Right renal cortex interstitium (tissue), 3 donors: ENCODE measurements at regions not wholly inside any gene's neighbourhood (a gene's known extent, or its start where the extent isn't known, plus 50 kb on each side); places are given as distances from the start of the nearest gene placed in this dataset.

Experiments used
- DNase-seq, 3 donors: peaks; one replicate each; pipeline ENCODE4 v3.0.0-alpha.2; 2013; ENCODE audit warnings: low read depth in 3 of 3, low spot score in 2 of 3

DNA sequence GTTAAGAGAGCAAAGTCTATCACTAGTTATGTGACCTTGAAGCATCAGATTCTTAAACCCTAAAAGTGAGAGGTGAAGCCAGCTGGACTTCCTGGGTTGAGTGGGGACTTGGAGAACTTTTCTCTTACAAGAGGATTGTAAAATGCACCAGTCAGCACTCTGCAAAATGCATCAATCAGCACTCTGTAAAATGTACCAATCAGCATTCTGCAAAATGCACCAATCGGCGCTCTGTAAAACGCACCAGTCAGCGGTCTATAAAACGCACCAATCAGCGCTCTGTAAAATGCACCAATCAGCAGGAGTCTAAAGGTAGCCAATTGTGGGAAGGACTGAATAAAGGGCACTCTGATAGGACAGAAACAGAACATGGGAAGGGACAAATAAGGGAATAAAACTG, 291.6 kb upstream of the FAM98A start:
- no peak for DNase-seq

DNA sequence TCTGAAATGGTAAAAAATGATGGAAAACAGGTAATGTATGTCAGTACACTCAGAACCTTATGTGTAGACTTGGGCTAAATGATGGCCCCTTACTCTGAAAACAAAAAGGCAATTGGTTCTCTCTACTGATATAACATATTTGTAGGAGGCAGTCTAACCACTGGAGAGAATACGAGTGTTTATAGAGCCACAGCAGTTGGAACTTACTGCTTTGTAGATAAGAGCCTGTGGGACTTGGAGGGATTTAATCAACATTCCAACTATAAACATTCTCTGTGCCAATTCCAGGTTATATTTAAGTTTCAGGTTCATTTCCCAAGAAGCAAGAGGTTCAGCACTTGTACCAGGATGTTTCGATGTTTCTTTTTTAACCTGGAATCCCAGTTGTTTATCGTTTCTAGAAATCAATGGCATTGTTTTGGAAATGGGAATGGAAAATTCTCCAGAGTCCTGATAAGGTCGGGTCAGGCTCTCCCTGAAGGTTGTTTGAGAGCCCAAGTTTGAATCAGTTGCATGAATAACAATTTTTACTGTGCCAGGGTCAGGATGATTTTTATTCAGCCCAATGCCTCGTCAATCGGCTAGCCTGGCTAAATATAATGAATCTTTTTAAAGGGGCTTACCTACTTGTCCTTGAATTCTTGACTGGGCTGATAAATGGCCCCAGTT, 278.4 kb upstream of the FAM98A start:
- no peak for DNase-seq

DNA sequence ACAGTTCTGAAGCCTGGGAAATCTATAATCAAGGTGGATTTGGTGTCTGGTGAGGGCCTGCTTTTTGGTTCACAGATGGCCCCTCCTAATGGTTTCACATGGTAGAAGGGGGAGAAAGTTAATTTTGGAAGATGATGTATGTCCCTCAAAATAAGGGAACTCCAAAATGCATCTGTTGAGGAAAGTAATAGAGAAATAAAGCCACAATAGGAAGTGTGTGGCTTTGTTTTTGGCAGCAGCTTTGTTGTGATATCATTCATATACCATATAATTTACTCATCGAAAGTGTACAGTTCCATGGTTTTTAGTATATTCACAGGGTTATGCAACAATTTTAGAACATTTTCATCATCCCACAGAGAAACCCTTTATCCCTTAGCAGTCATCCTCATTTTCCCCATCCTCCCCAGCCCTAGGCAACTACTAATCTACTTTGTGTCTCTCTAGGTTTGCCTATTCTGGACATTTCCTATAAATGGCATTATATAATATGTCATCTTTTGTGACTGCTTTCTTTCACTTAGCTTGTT, 274.0 kb upstream of the FAM98A start:
- no peak for DNase-seq

DNA sequence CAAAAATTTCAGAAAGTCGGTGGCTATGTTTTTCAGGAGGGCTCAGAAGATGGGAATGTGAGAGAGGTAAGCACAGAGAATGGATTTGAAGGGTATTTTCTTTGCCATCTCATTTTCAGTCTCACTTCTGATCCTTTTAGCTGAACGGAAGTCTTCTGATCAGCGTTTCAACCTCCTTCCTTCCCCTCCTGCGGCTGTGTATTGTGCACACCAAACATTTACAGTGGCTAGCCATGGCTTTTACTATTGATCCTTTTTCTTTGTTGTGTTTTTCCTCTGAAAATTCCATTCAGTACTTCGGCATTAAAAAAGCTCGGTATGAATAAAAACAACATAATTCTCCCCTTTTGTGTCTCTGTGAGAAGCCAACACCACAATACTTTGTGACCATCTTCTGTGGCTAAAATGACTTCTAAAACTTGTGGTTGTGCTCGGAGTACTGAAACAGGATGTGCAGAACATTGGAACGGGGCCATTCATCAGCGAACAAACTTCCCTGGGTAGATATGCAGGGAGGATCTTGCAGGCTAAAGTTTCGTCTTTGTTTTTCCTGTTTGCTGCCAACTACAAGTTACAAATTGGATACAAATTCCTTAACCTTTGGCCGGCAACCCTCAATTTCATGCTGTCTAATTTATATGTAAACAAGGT, 260.8 kb upstream of the FAM98A start:
- no peak for DNase-seq

DNA sequence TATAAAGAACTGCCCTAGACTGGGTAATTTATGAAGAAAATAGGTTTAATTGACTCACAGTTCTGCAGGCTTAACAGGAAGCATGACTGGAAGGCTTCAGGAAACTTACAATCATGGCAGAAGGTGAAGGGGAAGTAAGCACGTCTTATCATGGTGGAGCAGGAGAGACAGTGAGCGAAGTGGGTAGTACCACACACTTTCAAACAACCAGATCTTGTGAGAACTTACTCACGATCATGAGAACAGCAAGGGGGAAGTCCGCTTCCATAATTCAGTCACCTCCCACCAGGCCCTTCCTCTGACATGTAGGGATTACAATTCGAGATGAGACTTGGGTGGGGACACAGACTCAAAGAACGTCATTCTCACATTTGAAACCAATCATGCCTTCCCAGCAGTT, 260.1 kb upstream of the FAM98A start:
- DNase-seq, result no peak

DNA sequence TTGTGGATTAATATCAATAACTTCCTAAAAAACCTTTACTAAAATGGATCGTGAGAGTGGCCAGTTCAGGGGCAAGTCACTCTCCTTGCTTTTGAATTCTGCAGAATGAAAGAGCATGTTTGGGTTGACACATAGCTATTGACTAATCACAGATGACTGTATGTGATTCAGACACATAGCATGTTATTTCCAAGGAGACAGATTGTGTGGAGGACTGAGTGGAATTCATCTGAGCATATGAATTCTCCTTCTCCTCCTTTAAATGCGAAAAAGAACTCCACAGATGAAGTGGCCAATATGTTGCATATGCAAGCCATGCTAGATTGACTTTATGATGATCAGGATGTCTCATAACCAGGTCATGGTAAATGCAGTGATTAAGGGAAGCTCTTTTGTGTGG, 249.4 kb upstream of the FAM98A start:
- no peak for DNase-seq

DNA sequence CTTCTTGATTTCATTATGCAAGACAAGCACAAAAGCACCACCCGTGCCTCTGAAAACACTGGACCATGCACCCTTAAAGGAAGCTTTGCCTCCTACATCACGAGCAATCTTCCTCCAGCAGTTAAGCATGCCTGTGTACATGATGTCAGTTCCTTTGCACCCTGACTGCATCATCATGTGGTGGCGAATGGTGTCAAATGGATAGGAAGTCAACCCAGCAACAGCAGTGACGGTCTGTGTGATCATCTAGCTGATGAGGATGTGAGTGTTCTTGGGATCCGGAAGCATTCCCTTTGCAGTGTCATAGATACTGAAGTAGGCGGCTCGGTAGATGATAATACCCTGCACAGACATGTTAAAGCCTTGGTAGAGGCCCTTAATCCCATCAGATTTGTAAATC, 240.7 kb upstream of the FAM98A start:
- DNase-seq, result no peak

DNA sequence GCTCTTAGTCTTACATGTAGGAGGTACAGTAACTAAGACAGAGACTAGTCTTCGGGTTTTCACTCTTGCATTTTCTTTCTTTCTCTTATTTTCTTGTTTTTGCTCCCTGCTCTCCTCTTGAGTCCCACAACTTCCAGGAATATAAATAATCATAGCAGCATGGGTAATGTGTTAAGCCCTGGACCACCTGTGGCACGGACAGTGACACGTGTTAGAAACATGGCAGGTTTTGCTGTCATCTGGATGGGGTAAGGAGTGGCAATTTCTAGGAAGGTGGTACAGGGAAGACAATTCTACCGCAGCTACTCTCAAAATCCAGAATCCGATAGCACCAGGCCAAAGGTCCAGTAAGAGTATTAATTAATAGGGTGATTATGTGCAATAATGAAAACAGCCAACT, 237.5 kb upstream of the FAM98A start:
- no peak for DNase-seq

DNA sequence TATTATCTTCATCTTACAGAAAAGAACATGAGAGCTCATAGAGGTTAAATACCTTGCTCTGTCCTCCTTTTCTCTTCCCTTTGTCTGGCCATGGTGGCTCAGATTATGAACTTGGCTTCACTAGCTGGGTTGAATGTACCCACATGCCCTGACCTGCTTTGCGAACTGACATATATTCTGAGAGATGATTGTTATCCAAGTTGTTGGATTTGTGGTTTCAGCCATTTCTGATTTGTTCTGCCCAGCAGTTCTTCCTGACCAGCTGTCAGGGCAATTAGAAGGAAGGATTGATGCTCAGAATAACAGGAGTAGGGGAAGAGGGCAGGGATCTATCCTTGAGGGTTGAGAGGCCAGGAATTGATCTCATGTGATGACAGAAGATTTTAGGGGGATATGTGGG, 236.8 kb upstream of the FAM98A start:
- DNase-seq, result no peak

DNA sequence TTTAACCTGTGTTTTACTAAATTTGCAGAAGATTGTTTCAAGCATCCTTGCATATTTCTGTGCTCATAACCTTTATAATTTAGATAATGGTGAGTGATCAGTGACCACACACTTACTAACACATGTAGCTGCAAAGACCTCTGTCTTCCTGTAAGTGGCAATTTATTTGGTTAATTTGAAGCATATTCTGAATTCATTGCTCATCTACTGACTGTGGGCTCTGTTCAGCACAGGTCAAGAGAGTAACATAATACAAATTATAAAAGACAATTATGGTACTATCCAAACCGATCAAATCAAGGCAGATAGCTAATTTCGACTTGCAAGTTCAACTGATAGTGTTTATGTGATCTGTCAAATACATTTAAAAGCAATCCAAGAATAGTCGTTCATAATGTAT, 223.9 kb upstream of the FAM98A start:
- no peak for DNase-seq

DNA sequence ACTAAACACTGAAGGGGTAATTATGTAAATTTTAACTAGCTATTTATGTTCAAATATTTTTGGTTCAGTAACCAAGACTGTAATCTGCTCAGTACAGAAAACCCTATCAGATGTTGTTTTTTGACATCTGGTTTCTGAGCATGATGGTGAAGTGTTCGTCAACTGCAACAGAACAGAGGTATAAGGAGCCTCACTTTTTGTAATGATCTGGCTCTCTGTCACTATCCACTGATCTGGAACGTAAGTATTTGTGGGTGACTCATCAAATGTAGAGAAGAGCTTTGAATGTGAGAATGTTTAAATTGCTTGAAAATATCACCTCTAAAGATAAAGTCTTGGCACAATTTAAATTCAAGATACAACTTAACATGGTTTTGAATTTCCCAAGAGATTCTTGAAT, 213.6 kb upstream of the FAM98A start:
- no peak for DNase-seq

DNA sequence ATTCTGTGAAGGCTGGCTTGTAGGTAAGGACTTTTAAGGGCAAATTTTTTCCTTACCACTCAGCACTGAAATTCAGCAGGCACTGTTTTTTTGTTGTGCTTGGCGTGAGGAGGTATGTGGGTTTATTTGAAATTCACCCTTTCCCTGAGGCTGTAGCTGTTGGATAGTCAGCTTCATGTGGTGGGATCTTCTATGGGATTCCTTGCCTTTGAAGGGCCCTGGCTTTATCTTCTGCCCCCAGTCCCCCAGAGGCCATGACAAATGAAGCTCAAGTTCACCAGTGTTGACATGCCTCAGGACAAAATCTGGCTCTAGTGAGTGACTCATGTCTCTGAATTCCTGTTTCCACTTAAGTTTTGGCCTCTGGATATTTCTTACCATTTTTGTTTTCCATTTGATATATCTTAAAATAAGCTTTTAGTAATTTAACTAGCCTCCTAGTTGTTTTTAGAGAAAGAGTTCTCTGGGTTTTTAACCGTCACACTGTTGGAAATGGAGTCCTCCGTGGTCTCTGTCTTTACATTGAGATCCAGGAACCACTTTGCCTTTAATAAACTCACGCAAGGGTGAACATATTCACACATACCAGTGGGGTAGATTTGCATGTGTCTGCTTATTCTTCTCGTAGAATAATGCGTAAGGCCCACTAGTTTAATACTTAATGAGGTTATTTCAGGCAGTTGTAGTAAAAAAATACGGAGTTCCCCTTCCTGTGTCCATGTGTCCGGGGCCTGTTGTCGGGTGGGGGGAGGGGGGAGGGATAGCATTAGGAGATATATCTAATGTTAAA, 211.1 kb upstream of the FAM98A start:
- no peak for DNase-seq

DNA sequence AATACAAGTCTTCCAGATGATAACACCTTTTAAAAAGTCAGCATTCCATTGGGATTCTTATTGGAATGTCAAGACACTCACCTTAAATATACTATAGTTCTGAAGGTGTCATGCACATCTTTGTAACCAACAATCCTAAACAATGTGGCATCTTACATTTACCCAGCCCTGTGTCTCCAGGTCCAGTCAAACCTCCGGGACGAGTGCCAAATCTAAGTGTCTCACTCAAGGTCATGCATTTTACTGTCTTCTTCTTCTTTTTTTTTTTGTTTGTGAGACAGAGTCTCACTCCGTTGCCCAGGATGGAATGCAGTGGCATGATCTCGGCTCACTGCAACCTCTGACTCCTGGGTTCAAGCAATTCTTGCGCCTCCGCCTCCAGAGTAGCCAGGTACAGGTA, 206.9 kb upstream of the FAM98A start:
- no peak for DNase-seq

DNA sequence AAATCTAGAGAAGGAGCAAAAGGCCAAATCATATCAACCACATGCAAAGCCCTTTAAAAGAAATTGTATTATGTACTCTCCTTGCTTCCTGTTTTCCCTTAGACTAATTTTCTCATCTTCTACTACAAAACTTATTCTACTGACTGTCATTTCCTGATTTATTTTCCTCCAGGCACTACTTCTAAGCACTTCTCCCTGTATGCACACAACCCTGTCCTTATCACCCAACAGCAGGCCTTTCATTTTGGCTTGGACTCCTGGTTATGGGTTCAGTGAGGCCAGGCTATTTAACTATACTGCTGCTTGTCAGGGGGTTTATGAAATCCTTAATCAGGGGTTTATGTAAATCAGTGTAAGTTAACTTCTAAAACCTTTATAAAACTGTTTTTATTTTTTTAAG, 205.1 kb upstream of the FAM98A start:
- DNase-seq, result no peak

DNA sequence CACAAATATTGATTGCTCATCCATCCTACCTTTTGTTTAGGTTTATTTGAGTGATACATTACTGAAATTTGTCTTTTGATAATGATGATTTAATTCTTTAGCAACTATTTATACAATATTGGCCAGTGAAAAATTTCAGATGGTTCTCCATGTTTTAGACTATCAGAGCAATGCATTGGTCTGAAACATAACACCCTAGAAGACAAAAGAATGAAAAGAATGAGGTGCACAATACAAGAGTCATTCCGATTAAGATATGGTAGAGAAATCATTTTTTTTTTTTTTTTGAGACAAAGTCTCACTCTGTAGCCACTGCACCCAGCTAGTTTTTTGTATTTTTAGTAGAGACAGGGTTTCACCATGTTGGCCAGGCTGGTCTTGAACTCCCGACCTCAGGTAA, 197.4 kb upstream of the FAM98A start:
- no peak for DNase-seq

DNA sequence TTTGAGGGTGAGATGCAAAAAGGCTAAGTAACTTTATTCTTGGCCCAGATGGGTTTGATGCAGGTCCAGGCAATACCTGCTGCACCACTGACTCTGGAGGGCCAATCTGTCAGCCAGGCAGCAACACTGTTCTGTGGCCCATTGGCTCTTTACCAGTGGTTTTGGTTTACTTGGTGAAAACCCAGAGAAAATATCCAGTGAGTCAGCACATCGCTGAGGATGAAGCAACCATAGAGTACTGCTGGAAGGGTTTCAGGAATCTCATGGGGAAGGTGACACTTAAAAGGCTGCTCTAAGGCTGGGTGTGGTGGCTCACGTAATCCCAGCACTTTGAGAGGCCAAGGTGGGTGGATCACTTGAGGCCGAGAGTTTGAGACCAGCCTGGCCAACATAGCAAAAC, 192.5 kb upstream of the FAM98A start:
- no peak for DNase-seq

DNA sequence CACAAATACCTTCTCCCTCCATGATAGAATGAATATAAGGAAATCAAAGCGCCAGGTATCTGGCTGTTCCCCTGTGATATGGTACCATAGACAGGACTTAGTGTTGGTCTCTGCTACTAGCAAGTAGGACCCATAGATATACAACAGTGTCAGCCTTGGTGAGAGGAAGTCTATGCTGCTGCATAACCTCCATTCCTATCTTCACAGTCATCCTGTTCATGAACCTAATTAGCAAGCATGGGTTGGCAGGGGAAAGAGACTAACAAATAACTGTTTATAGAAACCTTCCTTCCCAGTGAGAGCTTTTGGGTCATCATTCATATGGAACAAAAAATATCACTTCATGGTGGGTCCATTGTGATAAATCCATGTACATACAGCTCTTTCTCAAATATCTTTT, 188.9 kb upstream of the FAM98A start:
- no peak for DNase-seq

DNA sequence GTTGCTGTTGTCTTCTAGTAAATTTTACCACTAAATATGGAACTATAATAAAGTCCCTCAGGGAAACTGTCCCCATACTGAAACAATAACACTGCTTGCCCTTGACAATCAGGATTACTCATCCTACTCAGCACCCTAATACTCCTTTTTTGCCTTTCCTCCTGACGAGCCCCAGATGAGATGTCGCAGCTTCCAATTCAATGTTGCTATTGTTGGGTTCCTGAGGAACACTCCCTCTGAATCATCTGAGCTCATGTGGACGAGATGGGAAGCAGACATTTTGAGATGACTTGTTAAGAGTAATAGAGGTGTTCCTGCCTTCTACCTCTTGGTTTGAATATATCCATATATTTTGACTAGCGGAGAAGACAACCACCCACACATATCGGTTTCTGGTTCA, 187.8 kb upstream of the FAM98A start:
- no peak for DNase-seq

DNA sequence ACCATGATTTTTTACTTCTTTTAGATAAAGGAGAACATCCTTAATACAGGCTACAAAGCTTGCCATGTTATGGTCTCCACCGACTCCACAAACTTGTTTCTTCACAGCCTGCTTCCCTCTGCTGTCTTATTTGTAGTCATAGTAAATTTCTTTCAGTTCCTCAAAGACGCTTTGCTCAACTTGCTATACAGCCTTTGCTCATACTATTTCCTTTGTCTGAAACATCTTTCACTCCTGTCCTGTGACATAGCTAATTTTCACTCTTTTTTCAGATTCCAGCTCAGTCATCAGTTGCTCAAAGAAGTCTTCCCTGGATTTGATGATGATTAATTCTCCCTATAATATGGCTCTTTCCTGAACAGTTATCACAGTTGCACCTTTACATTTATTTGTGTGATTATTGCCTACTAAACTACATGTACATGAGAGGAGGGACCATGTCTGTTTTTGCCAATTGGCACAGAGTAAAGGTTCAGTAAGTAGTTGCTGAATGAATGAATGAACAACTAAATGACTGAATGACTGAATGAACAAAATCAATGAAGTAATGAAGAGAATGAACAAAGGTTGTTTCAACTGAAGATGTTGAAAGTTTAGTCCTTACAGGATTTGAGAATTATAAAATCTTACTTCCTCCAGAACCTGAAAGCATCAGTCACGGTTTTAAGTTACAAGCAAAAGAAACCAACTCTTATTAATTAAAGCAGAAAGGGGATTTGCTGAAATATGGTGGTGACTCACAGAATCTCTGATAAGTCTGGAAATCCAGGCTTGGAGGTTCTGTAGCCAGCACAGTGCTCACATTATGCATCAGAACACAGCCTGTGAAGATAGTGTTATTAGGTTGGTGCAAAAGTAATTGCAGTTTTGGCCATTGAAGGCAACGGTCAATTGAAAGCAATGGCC, 186.4 kb upstream of the FAM98A start:
- DNase-seq, result no peak

DNA sequence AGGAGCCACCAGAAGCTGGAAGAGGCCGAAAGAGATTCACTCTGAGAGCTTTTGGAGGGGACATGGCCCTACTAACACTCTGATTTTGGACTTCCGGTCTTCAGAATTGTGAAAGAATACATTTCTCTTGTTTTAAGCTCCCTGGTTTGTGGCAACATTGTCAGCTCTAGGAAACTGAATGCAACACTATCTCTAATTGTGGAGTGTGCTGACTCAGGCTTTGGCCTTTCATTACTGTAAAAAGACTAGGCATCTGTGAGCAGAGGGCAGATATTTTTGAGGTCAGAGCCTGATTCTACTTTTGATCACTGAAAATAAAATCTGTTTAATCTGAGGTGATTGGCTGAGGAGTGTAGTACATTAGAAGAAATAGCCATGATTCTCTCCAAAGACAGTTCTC, 185.4 kb upstream of the FAM98A start:
- no peak for DNase-seq
